IMR-90 (cell line): ENCODE measurements at regions not wholly inside any gene's neighbourhood (a gene's known extent, or its start where the extent isn't known, plus 50 kb on each side); places are given as distances from the start of the nearest gene placed in this dataset.

Experiments used
- ATAC-seq: fragments of 200-7000 bp; cut with Tn5 transposase; 2 replicates; pipeline ENCODE4 v1.9.1; 2020; ENCODE audit warnings: low read depth, mild to moderate bottlenecking, moderate library complexity
- BruUV-seq: library from RNA; stranded (reverse); fragments of 400-500 nt; replicated peaks from 2 replicates; lab custom pipeline; 2021; lab: Mats Ljungman, UMichigan
- CTCF ChIA-PET: fragments of 300-600 bp; formaldehyde crosslinking; extraction: SDS; loops from one replicate; lab custom pipeline; 2021; ENCODE audit warnings: antibody characterized with exemption; lab: Yijun Ruan, JAX
- POLR2A ChIA-PET: fragments of 300-600 bp; sonication (Branson Sonifier 250); formaldehyde crosslinking; loops from one replicate; lab custom pipeline; 2022; ENCODE audit warnings: antibody characterized with exemption; ENCODE audit not compliant: unreplicated experiment; lab: Charles Lee
- DNase-seq: peaks from one replicate; pipeline ENCODE4 v3.0.0; 2013
- H2AFZ ChIP-seq: replicated peaks from 2 replicates; pipeline ENCODE3; 2013; ENCODE audit warnings: low read length, mild to moderate bottlenecking; ENCODE audit not compliant: poor library complexity
- H2AK5ac ChIP-seq: 2 replicates; pipeline ENCODE4 v1.6.1; 2013; ENCODE audit warnings: low read depth, low read length, inconsistent platforms
- H2AK9ac ChIP-seq: replicated peaks from 2 replicates; pipeline ENCODE3; 2013; ENCODE audit warnings: mild to moderate bottlenecking, low read depth, low read length, moderate library complexity; ENCODE audit not compliant: poor library complexity
- H2BK120ac ChIP-seq: 2 replicates; pipeline ENCODE4 v1.6.1; 2013; ENCODE audit warnings: low read depth, low read length, inconsistent platforms
- H2BK15ac ChIP-seq: 3 replicates; pipeline ENCODE4 v1.6.1; 2013; ENCODE audit warnings: low read depth, low read length, inconsistent platforms
- H2BK20ac ChIP-seq: 2 replicates; pipeline ENCODE4 v1.6.1; 2013; ENCODE audit warnings: low read depth, mild to moderate bottlenecking, inconsistent platforms, low read length, moderate library complexity
- H2BK5ac ChIP-seq: 2 replicates; pipeline ENCODE4 v1.6.1; 2013; ENCODE audit warnings: mild to moderate bottlenecking, low read depth, low read length, inconsistent platforms; ENCODE audit not compliant: poor library complexity, severe bottlenecking
- H3K14ac ChIP-seq: replicated peaks from 2 replicates; pipeline ENCODE4 v1.6.1; 2013; ENCODE audit warnings: low read depth, low read length, inconsistent platforms
- H3K18ac ChIP-seq: 2 replicates; pipeline ENCODE4 v1.6.1; 2013; ENCODE audit warnings: low read depth, low read length, control low read depth
- H3K23ac ChIP-seq: 2 replicates; pipeline ENCODE4 v1.6.1; 2013; ENCODE audit warnings: low read depth, low read length, inconsistent platforms
- H3K27ac ChIP-seq: 2 replicates; pipeline ENCODE4 v1.5.1; 2013; ENCODE audit warnings: mild to moderate bottlenecking, control low read depth, low read length; ENCODE audit not compliant: insufficient read depth
- H3K27me3 ChIP-seq: 2 replicates; pipeline ENCODE4 v1.6.1; 2013; ENCODE audit warnings: low read length; ENCODE audit not compliant: control insufficient read depth, insufficient read depth
- H3K36me3 ChIP-seq: 2 replicates; pipeline ENCODE4 v1.6.1; 2013; ENCODE audit warnings: low read length, mixed read lengths; ENCODE audit not compliant: control insufficient read depth, insufficient read depth
- H3K4ac ChIP-seq: 2 replicates; pipeline ENCODE4 v1.6.1; 2013; ENCODE audit warnings: low read depth, low read length, inconsistent platforms
- H3K4me1 ChIP-seq: 2 replicates; pipeline ENCODE4 v1.6.1; 2013; ENCODE audit warnings: low read length, mixed read lengths; ENCODE audit not compliant: control insufficient read depth, insufficient read depth
- H3K4me2 ChIP-seq: 2 replicates; pipeline ENCODE4 v1.6.1; 2013; ENCODE audit warnings: low read depth, mild to moderate bottlenecking, control low read depth, low read length, moderate library complexity
- H3K4me3 ChIP-seq: 2 replicates; pipeline ENCODE4 v1.5.1; 2013; ENCODE audit warnings: low read depth, mild to moderate bottlenecking, control low read depth, low read length, moderate library complexity; ENCODE audit not compliant: insufficient read depth
- H3K56ac ChIP-seq: 2 replicates; pipeline ENCODE4 v1.6.1; 2013; ENCODE audit warnings: low read length, inconsistent platforms; ENCODE audit not compliant: insufficient read depth; ENCODE audit errors: extremely low read depth
- H3K79me1 ChIP-seq, 2 experiments: 2 replicates each; pipeline ENCODE4 v1.6.1; 2013; ENCODE audit warnings: low read length in 2 of 2, inconsistent platforms in 1 of 2, low read depth in 1 of 2
- H3K9ac ChIP-seq: 2 replicates; pipeline ENCODE4 v1.6.1; 2013; ENCODE audit warnings: low read depth, low read length, control low read depth
- H3K9me1 ChIP-seq: 2 replicates; pipeline ENCODE4 v1.6.1; 2013; ENCODE audit warnings: low read length, inconsistent platforms; ENCODE audit not compliant: insufficient read depth
- H3K9me3 ChIP-seq: 2 replicates; pipeline ENCODE4 v1.6.1; 2013; ENCODE audit warnings: low read length; ENCODE audit not compliant: control insufficient read depth, insufficient read depth
- H4K20me1 ChIP-seq: 2 replicates; pipeline ENCODE4 v1.6.1; 2013; ENCODE audit warnings: low read length, inconsistent platforms; ENCODE audit not compliant: insufficient read depth
- H4K5ac ChIP-seq: 2 replicates; pipeline ENCODE4 v1.6.1; 2013; ENCODE audit warnings: mild to moderate bottlenecking, low read depth, low read length, control low read depth
- H4K8ac ChIP-seq, 2 experiments: 2 replicates each; pipeline ENCODE4 v1.6.1; 2013; ENCODE audit warnings: low read depth in 2 of 2, low read length in 2 of 2, control low read depth in 1 of 2, inconsistent platforms in 1 of 2
- H4K91ac ChIP-seq: 2 replicates; pipeline ENCODE4 v1.6.1; 2013; ENCODE audit warnings: low read depth, low read length, inconsistent platforms; ENCODE audit not compliant: insufficient read depth
- BHLHE40 ChIP-seq: fragments of 150-350 bp; IDR thresholded peaks from 2 replicates; pipeline ENCODE4 v1.6.1; 2016; ENCODE audit warnings: mild to moderate bottlenecking, low read depth, low read length
- CHD1 ChIP-seq: IDR thresholded peaks from 2 replicates; pipeline ENCODE4 v1.6.1; 2012; ENCODE audit warnings: low read depth, low read length, improper control_type of control experiment
- CTCF ChIP-seq: conservative IDR thresholded peaks from 2 replicates; pipeline ENCODE4 v1.5.1; 2012; ENCODE audit warnings: mild to moderate bottlenecking, low read depth, low read length, improper control_type of control experiment
- ELK1 ChIP-seq: fragments of 150-350 bp; IDR thresholded peaks from 2 replicates; pipeline ENCODE4 v1.6.1; 2016; ENCODE audit warnings: low read depth, mild to moderate bottlenecking, low read length, moderate library complexity, borderline replicate concordance
- MXI1 ChIP-seq: IDR thresholded peaks from 2 replicates; pipeline ENCODE4 v1.6.1; 2012; ENCODE audit warnings: low read depth, mild to moderate bottlenecking, low read length, moderate library complexity, borderline replicate concordance
- NFE2L2 ChIP-seq: fragments of 150-350 bp; IDR thresholded peaks from 2 replicates; pipeline ENCODE4 v1.6.1; 2016; ENCODE audit warnings: low read depth, mild to moderate bottlenecking, low read length
- POLR2A ChIP-seq: IDR thresholded peaks from 2 replicates; pipeline ENCODE4 v1.6.1; 2012; ENCODE audit warnings: mild to moderate bottlenecking, low read depth, low read length
- RCOR1 ChIP-seq: IDR thresholded peaks from 2 replicates; pipeline ENCODE4 v1.6.1; 2012; ENCODE audit warnings: mild to moderate bottlenecking, low read length, improper control_type of control experiment; ENCODE audit not compliant: insufficient replicate concordance
- SMC3 ChIP-seq: fragments of 150-350 bp; IDR thresholded peaks from 2 replicates; pipeline ENCODE4 v1.6.1; 2016; ENCODE audit warnings: low read depth, mild to moderate bottlenecking, antibody characterized with exemption, low read length, moderate library complexity
- WGBS, 2 experiments: methylation state at CpG; one replicate each; pipeline versions ENCODE4 v1.1.5 to v1.1.7; 2013; ENCODE audit warnings: missing lambda C conversion rate in 2 of 2; ENCODE audit not compliant: insufficient read length in 1 of 2; ENCODE audit errors: extremely low coverage in 2 of 2; 5-methylcytosine and 5-hydroxymethylcytosine counted together
- dilution Hi-C: fragments of 300-500 bp; cut with HindIII; formaldehyde crosslinking; loops from one replicate; pipeline ENCODE4 v1.14.3; 2018; ENCODE audit warnings: low sequenced_read_pairs; ENCODE audit not compliant: unreplicated experiment
- in situ Hi-C: fragments of 300-500 bp; cut with MboI; formaldehyde crosslinking; loops from 3 replicates; pipeline ENCODE4 v1.14.3; 2019; ENCODE audit warnings: low sequenced_read_pairs, inconsistent platforms, mixed read lengths
- intact Hi-C: fragments of 100-400 bp; cut with micrococcal nuclease; formaldehyde crosslinking; loops from 2 replicates; pipeline ENCODE4 v1.10.0; 2022

GRCh38 chr14:105879503-105879866 lies 353.1 kb downstream of the TMEM121 start:
- Histone ChIP-seq H3K36me3 (no peaks in the 10 kb centered on the region), H3K79me1 (no peaks in the 10 kb centered on the region), H3K56ac (no peak overlapping the region), H2BK5ac (no peak overlapping the region), H2BK120ac (no peak overlapping the region), H4K91ac (no peak overlapping the region), H3K9me1 (no peaks in the 10 kb centered on the region), H3K27ac (no peak overlapping the region), H3K9me3 (peaks cover 42% of the 10 kb centered on the region), H4K5ac (no peak overlapping the region), H3K14ac (no peak overlapping the region), H3K18ac (no peak overlapping the region), H3K4ac (no peak overlapping the region), H3K23ac (no peak overlapping the region), H2AK5ac (no peak overlapping the region), H3K4me1 (no peaks in the 10 kb centered on the region), H3K27me3 (no peaks in the 10 kb centered on the region), H3K4me3 (no peak overlapping the region), H2AK9ac (no peak overlapping the region), H2BK20ac (no peak overlapping the region), H2AFZ (no peak overlapping the region), H3K4me2 (no peak overlapping the region), H4K8ac (no peak overlapping the region), H2BK15ac (no peak overlapping the region), H3K9ac (no peak overlapping the region), H4K20me1 (no peaks in the 10 kb centered on the region)
- POLR2A ChIA-PET = no interaction called here
- CTCF ChIA-PET = no interaction called here
- in situ Hi-C loops = no loop called here
- intact Hi-C loops = no loop called here
- no TSS peak for BruUV-seq
- no peak for DNase-seq
- ATAC-seq = no peak
- WGBS, 2 experiments = 100% methylated on average over 1 of the region's 7 CpGs; no CpG with 5 or more reads in 1 of the 2 experiments
- TF ChIP-seq RCOR1 (no peak), BHLHE40 (no peak), NFE2L2 (no peak), CTCF (no peak), POLR2A (no peak), SMC3 (no peak), CHD1 (no peak), ELK1 (no peak), MXI1 (no peak)
- dilution Hi-C loops = no loop called here
